Liver (tissue), 3 donors: ENCODE measurements at regions not wholly inside any gene's neighbourhood (a gene's known extent, or its start where the extent isn't known, plus 50 kb on each side); places are given as distances from the start of the nearest gene placed in this dataset.

Experiments
- EGR1 ChIP-seq, 2 donors: IDR thresholded peaks; 2 replicates each; pipeline ENCODE4 v1.6.1; 2016 to 2018; ENCODE audit warnings: antibody characterized with exemption in 2 of 2, low read depth in 2 of 2
- FOXA1 ChIP-seq: IDR thresholded peaks from 2 replicates; pipeline ENCODE4 v1.6.1; 2016; ENCODE audit warnings: antibody characterized with exemption
- HNF4G ChIP-seq: IDR thresholded peaks from 2 replicates; pipeline ENCODE4 v1.6.1; 2016; ENCODE audit warnings: antibody characterized with exemption
- JUND ChIP-seq, 2 donors: IDR thresholded peaks; 2 replicates each; pipeline ENCODE4 v1.6.1; 2016; ENCODE audit warnings: antibody characterized with exemption in 2 of 2
- RAD21 ChIP-seq, 2 donors: IDR thresholded peaks; 2 replicates each; pipeline ENCODE4 v1.6.1; 2016; ENCODE audit warnings: antibody characterized with exemption in 2 of 2, mild to moderate bottlenecking in 2 of 2
- SP1 ChIP-seq: IDR thresholded peaks from 2 replicates; pipeline ENCODE4 v1.6.1; 2018; ENCODE audit warnings: antibody characterized with exemption, mild to moderate bottlenecking
- TAF1 ChIP-seq: conservative IDR thresholded peaks from 2 replicates; pipeline ENCODE4 v1.6.1; 2016; ENCODE audit warnings: antibody characterized with exemption, mild to moderate bottlenecking
- YY1 ChIP-seq: IDR thresholded peaks from 2 replicates; pipeline ENCODE4 v1.6.1; 2016; ENCODE audit warnings: antibody characterized with exemption, mild to moderate bottlenecking
- TF ChIP-seq, protein P1 (sequence below): IDR thresholded peaks from 2 replicates; pipeline ENCODE4 v1.6.1; 2016; ENCODE audit warnings: antibody characterized with exemption, mild to moderate bottlenecking
- TF ChIP-seq, protein P2 (sequence below): fragments of 150-350 bp; IDR thresholded peaks from 2 replicates; pipeline ENCODE4 v1.5.1; 2017; ENCODE audit warnings: improper control_type of control experiment, low read depth, low read length; ENCODE audit not compliant: missing input control
- TF ChIP-seq, protein P3 (sequence below): IDR thresholded peaks from 2 replicates; pipeline ENCODE4 v1.6.1; 2016; ENCODE audit warnings: antibody characterized with exemption
- donor health status: healthy.
- donor health status: healthy.

GRCh38 chr7:124376111-124376510, 343.2 kb upstream of the TMEM229A start:
- TF ChIP-seq, protein P1, sequence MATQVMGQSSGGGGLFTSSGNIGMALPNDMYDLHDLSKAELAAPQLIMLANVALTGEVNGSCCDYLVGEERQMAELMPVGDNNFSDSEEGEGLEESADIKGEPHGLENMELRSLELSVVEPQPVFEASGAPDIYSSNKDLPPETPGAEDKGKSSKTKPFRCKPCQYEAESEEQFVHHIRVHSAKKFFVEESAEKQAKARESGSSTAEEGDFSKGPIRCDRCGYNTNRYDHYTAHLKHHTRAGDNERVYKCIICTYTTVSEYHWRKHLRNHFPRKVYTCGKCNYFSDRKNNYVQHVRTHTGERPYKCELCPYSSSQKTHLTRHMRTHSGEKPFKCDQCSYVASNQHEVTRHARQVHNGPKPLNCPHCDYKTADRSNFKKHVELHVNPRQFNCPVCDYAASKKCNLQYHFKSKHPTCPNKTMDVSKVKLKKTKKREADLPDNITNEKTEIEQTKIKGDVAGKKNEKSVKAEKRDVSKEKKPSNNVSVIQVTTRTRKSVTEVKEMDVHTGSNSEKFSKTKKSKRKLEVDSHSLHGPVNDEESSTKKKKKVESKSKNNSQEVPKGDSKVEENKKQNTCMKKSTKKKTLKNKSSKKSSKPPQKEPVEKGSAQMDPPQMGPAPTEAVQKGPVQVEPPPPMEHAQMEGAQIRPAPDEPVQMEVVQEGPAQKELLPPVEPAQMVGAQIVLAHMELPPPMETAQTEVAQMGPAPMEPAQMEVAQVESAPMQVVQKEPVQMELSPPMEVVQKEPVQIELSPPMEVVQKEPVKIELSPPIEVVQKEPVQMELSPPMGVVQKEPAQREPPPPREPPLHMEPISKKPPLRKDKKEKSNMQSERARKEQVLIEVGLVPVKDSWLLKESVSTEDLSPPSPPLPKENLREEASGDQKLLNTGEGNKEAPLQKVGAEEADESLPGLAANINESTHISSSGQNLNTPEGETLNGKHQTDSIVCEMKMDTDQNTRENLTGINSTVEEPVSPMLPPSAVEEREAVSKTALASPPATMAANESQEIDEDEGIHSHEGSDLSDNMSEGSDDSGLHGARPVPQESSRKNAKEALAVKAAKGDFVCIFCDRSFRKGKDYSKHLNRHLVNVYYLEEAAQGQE: no peak
- TF ChIP-seq, protein P2, sequence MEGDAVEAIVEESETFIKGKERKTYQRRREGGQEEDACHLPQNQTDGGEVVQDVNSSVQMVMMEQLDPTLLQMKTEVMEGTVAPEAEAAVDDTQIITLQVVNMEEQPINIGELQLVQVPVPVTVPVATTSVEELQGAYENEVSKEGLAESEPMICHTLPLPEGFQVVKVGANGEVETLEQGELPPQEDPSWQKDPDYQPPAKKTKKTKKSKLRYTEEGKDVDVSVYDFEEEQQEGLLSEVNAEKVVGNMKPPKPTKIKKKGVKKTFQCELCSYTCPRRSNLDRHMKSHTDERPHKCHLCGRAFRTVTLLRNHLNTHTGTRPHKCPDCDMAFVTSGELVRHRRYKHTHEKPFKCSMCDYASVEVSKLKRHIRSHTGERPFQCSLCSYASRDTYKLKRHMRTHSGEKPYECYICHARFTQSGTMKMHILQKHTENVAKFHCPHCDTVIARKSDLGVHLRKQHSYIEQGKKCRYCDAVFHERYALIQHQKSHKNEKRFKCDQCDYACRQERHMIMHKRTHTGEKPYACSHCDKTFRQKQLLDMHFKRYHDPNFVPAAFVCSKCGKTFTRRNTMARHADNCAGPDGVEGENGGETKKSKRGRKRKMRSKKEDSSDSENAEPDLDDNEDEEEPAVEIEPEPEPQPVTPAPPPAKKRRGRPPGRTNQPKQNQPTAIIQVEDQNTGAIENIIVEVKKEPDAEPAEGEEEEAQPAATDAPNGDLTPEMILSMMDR: no peak
- TF ChIP-seq TAF1 (no peak), JUND (IDR thresholded peaks at IDR 0.05) (no peak), RAD21 (IDR thresholded peaks at IDR 0.05) (no peak), SP1 (no peak), FOXA1 (no peak), EGR1 (IDR thresholded peaks at IDR 0.05; ENCODE audit: low read depth in 2 of 2) (no peak), HNF4G (no peak), YY1 (no peak)
- TF ChIP-seq, protein P3, sequence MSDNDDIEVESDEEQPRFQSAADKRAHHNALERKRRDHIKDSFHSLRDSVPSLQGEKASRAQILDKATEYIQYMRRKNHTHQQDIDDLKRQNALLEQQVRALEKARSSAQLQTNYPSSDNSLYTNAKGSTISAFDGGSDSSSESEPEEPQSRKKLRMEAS: no peak
